ENCODE measurements at regions not wholly inside any gene's neighbourhood (a gene's known extent, or its start where the extent isn't known, plus 50 kb on each side); places are given as distances from the start of the nearest gene placed in this dataset.

DNA sequence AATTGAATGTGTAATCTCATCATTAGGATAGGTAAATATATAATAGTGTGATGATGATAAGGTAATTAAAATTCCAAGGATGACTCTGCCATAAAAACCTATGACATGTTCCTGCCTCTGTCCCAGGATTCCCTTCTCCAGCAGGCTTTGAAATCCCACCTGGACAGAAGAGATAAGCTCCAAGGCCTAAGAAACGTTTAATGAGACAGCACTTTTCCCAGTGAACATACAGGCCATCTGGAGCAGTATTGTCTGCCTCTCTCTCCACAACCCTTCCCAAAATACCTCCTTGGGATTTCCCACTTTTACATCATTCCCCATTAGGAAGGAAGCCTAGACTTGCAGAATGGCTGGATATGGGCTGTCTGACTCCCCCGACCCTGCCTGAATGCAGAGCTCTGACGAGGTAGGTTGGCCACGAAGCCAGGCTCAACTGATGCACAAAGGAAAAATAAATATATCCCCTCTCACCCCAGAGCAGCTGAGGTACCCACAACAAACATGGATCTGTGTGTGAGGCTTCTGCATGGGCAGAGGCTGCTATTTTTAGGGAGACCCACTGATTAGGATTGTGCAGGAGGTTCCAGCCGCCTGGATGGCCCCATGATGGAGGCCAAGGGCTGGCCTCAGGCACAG is 71.0 kb downstream of the TMPRSS5 start:
- DNase-seq, result no peak

- no peak for DNase-seq
These were observed 73.1 kb downstream of the TMPRSS5 start for GRCh38 chr11:113632981-113633380.

- no peak for DNase-seq
These were observed 76.5 kb downstream of the TMPRSS5 start for GRCh38 chr11:113629562-113629961.

DNA sequence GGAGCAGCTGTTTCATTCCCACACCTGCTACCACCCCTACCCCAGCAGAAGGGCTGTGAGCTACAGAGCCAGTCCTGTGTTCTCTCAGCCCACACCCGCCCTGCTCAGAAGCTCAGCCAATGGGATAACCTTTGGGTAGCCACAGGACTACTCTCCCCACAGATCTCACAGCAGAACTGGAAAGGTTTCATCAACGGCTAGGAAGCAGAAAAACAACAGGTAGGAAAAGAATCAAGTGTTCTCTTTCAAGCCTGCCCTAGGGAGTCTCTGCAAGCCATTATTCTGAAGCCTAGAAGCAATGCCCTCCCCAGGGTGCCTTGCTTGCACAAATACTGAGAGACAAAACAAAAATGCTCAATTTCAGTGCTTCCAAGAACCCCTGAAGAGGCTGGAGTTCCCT is 77.2 kb downstream of the TMPRSS5 start:
- no peak for DNase-seq

GRCh38 chr11:113627946-113628345 is 78.2 kb downstream of the TMPRSS5 start:
- no peak for DNase-seq

- no peak for DNase-seq
These were observed 78.8 kb downstream of the TMPRSS5 start for GRCh38 chr11:113627297-113627696.

DNA sequence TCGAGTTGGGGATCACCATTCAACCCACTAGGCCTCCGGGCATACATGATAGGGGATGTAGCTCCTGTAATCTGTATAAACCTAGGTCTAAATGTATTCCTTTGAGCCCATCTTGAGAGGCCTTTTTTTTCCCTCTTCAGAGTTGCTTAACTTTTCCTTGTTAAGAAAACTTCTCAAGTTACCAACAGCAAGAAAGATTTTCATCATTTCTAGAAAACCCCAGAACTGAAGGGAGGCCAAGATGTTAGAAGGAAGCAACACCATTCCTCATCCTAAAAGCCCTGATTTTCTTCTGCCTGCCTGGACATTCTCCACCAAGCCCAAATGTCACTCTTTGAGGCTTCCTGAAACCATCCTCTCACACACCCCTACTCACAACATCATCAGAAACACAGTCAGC is 79.4 kb downstream of the TMPRSS5 start:
- DNase-seq, result no peak

DNA sequence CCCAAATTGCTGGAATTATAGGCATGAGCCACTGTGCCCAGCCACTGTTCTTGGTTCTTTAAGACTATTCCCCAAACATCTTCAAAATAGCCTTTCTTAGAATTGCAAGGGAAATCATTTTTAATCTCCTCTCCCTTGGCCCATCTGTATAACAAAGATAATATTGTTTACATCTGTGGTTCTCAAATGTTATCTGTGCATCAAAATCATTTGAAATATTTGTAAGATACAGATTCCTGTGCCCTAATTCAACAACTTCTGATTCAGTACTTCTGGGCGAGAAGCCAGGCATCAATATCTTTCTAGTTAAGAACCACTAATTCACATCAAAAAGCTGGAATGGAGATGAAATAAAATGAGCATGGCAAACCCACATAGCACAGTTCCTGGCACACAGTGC is 83.0 kb downstream of the TMPRSS5 start:
- no peak for DNase-seq

- DNase-seq, result no peak
These were observed 87.7 kb downstream of the TMPRSS5 start for GRCh38 chr11:113618360-113618759.

DNA sequence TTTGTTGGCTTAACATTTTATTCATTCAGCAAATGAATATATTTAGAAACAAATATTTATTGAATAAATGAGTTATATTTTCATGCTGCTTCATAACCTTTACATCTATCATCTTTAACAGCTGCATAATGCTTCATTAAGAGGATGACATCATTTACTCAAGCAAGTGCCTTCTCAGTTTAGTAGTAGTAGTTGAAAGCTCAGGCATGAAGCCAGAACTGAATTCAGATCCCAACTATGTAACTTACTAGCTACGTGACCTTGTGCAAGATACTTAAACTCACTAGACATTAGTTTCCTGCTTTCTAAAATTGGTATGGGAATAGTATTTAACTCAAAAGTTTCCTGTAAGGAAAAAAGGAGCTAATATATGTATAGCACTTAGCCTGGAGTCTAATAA is 90.3 kb downstream of the TMPRSS5 start:
- DNase-seq, result no peak

DNA sequence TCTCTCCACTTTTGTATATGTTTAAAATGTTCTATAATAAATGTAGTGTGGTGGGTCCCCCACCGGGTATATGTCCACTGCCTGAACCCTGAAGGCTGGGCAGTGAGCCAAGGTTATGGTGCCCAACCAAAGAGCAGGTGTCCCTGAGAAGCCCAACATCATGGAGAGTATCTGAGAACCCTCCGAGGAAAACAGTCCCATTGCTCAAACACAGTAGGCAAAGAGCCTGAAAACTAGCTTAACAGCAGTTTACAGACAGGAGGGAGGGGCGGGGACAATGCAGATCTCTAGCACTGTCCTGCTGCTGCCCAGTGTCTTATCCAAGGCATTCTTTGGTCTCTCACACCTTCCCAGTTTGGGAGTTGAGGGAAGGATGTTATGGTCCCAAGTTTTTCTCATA is 91.0 kb downstream of the TMPRSS5 start:
- DNase-seq, result no peak

- DNase-seq, result no peak
These were observed 92.0 kb downstream of the TMPRSS5 start for GRCh38 chr11:113614097-113614496.

GRCh38 chr11:113613619-113614018 is 92.5 kb downstream of the TMPRSS5 start:
- no peak for DNase-seq

GRCh38 chr11:113604186-113604585 is 101.9 kb downstream of the TMPRSS5 start:
- DNase-seq, result no peak

GRCh38 chr11:113603277-113604059 is 102.6 kb downstream of the TMPRSS5 start:
- DNase-seq, result no peak

- DNase-seq, result no peak
These were observed 103.6 kb downstream of the TMPRSS5 start for GRCh38 chr11:113602483-113602882.

DNA sequence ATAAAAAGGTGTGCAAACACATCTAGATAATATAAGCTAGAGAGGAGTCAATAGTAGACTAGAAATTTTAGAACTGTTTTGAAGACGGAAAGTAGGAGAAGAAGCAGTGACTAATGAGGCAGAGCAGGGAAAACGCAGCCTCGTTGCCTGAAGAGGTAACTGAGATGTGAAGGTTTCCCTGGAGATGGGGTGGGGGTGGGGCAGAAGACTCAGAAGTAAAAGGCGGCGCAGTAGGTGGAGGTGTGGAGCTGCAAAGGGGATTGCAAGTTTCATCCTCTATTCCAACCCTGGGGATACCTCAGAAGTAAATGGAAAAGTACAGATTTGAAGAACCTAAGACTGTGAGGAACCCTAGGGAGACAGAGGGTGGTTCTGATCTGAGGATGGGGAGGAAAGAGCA is 109.5 kb downstream of the TMPRSS5 start:
- no peak for DNase-seq

DNA sequence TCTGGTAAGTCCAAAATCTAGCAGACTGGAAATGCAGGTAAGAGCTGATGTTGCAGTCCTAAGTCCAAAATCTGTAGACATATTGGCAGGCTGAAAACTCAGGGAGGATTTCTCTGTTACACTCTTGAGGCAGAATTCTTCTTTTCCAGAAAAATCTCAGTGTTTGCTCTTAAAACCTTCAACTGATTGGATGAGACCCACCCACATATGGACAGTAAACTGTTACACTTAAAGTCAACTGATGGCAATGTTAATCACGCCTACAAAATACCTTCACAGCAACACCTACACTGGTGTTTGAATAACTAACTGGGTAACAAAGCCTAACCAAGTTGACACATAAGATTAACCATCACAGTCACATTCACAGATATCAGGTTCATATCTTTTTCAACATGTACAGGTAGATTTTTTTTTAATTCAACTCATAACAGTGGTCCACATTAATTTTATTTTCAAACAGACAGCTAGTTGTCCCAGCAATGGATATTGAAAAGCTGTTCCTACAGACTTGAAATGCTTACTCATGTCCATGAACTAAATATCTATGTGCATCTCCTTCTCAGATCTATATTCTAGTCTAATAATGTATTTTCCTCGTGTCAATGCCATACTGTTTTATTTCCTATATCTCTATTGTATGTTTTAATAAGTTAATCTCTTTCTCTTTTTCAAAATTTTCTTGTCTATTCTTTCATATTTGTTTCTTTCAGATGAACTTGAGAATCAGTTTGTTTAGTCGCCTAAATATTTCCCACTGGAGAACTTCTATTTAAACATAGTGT is 110.1 kb downstream of the TMPRSS5 start:
- no peak for DNase-seq

DNA sequence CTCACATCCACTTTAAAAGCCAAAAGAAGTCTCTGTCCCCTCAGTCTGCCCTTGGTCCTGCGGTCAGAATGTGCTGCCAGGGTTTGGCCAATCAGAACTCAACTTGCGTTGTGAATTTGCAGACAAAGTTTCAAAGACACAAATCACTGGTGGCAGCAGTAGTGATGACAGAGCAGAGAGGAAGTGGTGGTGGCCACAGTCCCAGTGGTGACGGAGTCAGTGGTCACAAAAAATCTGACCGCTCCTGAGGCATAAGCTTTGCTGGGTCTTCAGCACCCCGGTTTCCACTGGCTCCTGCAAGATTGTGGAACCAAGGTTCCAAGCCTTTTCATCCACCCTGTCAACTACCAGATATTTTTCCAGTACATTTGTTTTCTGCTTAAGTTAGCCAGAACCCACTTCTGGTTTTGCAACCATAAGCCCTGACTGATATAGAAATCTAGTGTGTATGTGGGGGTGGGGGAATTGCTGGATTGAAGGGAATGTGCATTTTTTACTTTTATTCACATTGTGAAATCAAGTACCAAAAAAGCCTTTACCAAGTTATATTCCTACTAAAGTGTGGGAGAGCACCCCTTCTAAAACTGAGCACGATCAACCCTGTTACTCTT is 112.3 kb downstream of the TMPRSS5 start:
- no peak for DNase-seq

DNA sequence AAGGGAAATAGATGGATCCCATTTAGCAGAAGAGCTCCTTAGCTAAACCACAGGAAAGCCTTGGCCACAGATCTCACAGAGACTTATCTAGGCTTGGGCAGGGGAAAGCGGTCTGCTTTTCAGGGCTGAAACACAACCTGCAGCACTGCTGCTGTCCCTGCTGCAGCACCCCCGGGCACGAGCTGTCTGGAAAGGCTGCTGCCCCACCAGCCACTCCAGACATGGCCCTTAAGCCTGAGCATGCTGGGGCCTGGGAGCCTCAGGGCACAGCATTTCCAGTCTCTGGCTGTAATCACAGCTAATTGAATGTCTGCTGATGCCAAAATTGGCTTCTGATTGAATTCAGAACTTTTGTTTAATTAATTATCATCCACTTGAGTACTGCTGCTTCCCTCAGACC is 115.0 kb downstream of the TMPRSS5 start:
- no peak for DNase-seq

DNA sequence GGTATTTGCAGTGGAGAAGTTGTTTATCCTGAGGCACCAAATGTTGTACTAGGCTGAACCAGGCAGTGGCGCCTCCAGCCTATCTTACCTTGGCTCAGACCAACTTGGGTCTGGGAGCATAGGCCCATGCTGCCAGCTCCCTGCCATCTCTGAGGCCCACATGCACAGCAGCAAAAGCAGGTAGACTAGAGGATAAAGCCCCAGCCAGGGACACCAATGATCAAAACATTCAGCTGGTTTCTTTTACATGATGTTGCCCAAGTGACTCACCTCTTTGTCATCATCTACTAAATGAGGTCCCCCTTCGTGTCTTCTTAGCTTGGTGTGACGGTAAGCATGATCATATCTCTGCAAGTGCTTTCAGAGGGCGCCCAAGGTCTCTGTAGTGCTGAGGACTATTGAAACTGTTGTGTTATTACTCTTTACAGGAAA is 112.1 kb upstream of the DRD2 start:
- no peak for DNase-seq

DNA sequence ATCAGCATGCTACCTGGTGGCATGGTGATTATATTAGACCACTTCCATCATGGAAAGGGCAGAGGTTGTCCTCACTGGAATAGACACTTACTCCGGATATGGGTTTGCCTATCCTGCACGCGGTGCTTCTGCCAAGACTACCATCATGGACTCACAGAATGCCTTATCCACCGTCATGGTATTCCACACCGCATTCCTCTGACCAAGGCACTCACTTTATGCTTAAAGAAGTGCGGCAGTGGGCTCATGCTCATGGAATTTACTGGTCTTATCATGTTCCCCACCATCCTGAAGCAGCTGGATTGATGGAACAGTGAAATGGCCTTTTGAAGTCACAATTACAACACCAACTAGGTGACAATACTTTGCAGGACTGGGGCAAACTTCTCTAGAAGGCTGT is 109.2 kb upstream of the DRD2 start:
- no peak for DNase-seq

GRCh38 chr11:113581713-113582112 is 106.5 kb upstream of the DRD2 start:
- DNase-seq, result no peak
